Colonic mucosa (tissue), 4 donors: ENCODE measurements at regions not wholly inside any gene's neighbourhood (a gene's known extent, or its start where the extent isn't known, plus 50 kb on each side); places are given as distances from the start of the nearest gene placed in this dataset.

Experiments used
- DNase-seq: peaks from one replicate; pipeline ENCODE4 v3.0.0-alpha.2; 2020
- H3K27ac ChIP-seq: fragments of 200-600 bp; one replicate; pipeline ENCODE4 v1.8.0; 2021
- H3K27me3 ChIP-seq: fragments of 200-600 bp; one replicate; pipeline ENCODE4 v1.8.0; 2021
- H3K36me3 ChIP-seq: fragments of 200-600 bp; one replicate; pipeline ENCODE4 v1.8.0; 2021
- H3K4me1 ChIP-seq: fragments of 200-600 bp; one replicate; pipeline ENCODE4 v1.8.0; 2021; ENCODE audit warnings: mild to moderate bottlenecking
- H3K4me3 ChIP-seq: fragments of 200-600 bp; one replicate; pipeline ENCODE4 v1.8.0; 2021
- H3K9ac ChIP-seq, 2 donors: one replicate each; pipeline ENCODE4 v1.7.0; 2013; ENCODE audit warnings: control low read depth in 2 of 2, low read depth in 2 of 2, low read length in 2 of 2
- H3K9me3 ChIP-seq: fragments of 200-600 bp; one replicate; pipeline ENCODE4 v1.8.0; 2021
- intact Hi-C: fragments of 100-400 bp; cut with DNase I; formaldehyde crosslinking; loops from one replicate; pipeline ENCODE4 v1.14.1; 2022
- TF ChIP-seq, protein P1 (sequence below): fragments of 200-600 bp; IDR thresholded peaks from one replicate; pipeline ENCODE4 v1.8.0; 2022; ENCODE audit warnings: antibody characterized with exemption, mild to moderate bottlenecking
- donor health status: healthy.
- donor health status: DM: no; HTN: no; CAD: no.
- donor health status: DM: no; HTN: no; CAD: no.

DNA sequence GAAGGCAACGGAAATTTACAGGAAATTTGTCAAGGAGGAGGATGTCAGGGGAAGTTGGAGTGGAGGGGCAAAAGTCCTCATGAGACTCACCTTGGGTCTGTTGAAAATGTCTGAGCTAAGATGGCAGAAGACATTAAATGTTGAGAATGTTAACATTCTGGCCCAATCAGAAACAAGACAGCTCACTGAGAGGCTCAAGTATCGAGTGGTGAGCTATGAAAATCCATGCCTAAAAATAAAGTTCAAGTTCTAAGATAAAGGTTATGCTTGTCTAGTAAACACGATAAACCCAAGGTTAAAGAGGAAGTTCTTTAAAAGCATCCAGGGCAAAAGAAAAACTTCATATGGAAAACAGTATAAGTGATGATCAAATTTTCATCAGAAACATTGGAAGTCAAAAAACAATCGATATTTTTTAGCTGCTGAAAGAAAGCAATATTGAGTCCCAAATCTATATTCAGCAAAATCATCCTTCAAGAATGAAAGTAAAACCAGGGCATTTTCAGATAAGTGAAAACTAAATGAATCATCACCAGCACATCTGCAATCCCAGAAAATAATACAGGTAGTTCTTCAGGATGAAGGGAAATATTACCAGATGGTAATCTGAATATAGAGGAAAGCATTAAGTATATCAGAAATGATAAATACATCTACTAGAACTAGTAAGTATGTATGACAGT lies 462.4 kb downstream of the TLL1 start:
- Histone ChIP-seq H3K36me3 (no peaks in the 10 kb centered on the region), H3K9ac (no peak overlapping the region), H3K9me3 (no peaks in the 10 kb centered on the region), H3K4me3 (no peak overlapping the region), H3K27me3 (no peaks in the 10 kb centered on the region), H3K27ac (no peak overlapping the region), H3K4me1 (no peaks in the 10 kb centered on the region)
- TF ChIP-seq, protein P1, sequence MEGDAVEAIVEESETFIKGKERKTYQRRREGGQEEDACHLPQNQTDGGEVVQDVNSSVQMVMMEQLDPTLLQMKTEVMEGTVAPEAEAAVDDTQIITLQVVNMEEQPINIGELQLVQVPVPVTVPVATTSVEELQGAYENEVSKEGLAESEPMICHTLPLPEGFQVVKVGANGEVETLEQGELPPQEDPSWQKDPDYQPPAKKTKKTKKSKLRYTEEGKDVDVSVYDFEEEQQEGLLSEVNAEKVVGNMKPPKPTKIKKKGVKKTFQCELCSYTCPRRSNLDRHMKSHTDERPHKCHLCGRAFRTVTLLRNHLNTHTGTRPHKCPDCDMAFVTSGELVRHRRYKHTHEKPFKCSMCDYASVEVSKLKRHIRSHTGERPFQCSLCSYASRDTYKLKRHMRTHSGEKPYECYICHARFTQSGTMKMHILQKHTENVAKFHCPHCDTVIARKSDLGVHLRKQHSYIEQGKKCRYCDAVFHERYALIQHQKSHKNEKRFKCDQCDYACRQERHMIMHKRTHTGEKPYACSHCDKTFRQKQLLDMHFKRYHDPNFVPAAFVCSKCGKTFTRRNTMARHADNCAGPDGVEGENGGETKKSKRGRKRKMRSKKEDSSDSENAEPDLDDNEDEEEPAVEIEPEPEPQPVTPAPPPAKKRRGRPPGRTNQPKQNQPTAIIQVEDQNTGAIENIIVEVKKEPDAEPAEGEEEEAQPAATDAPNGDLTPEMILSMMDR, result no peak
- DNase-seq, result no peak
- intact Hi-C loops, result no loop called here

DNA sequence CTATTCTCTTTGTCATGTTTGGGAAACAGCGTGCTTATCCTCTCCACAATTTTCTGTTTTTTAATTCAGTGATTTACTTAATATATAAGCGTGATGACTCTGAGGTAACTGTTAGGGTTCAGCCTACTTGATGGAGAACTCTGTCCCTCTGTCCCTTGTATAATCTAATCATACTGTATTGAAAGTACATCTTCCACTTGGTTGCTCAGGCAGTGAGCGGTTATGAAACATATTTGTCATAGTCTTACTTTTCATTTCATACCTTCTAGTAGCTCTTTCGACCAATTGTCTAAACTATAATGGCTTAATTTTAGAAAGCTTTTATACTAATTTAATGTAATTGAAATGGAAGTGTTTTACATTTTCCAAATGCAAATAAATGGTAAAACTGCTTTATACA lies 469.0 kb downstream of the TLL1 start:
- Histone ChIP-seq H3K9me3 (no peaks in the 10 kb centered on the region), H3K4me1 (no peaks in the 10 kb centered on the region), H3K36me3 (no peaks in the 10 kb centered on the region), H3K27me3 (no peaks in the 10 kb centered on the region), H3K9ac (no peak overlapping the region), H3K27ac (no peak overlapping the region), H3K4me3 (no peak overlapping the region)
- TF ChIP-seq, protein P1, result no peak
- DNase-seq, result no peak
- intact Hi-C loops, result no loop called here

DNA sequence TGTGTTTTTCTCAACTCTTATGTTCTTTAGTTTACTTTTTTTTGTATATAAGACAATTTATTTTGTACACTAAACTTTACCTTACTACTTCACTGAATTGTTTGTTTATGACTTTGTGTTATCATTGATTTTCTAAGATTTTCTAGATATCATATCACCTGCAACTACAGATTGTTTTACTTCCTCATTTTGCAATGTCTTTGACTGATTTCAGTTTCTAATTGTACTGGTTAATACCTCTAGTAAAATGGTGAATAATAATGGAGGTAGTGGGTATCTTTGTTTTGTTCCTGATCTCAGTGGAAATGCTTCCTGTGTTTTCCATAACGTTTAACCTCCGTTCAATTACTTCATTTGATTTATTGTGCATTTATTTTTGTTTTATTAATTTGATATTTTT lies 490.2 kb downstream of the TLL1 start:
- no peaks in the 10 kb centered on the region for H3K36me3 ChIP-seq
- H3K27me3 ChIP-seq, result no peaks in the 10 kb centered on the region
- H3K4me1 ChIP-seq, result no peaks in the 10 kb centered on the region
- intact Hi-C loops, result no loop called here
- no peak overlapping the region for H3K9ac ChIP-seq
- H3K9me3 ChIP-seq, result no peaks in the 10 kb centered on the region
- H3K4me3 ChIP-seq, result no peak overlapping the region
- H3K27ac ChIP-seq, result no peak overlapping the region
- TF ChIP-seq, protein P1, result no peak
- no peak for DNase-seq

DNA sequence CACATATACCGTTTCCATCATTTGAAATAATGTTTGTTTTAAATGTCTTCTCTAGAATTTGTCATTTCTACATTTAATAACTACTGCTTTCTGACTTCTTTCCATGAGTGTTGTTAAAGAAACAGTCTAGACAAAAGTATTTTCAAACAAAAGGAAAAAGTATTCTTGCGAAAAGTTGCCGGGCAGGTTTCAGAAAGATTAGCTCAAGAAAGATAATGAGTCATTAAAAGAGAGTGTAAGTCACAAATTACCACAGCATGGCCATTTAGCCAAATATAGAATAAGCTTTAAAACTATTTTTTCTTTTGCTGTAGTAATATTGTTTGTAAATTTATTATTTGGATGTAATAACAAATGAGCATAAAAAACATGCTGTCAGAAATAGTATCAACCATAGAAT lies 493.0 kb downstream of the TLL1 start:
- no peak overlapping the region for H3K9ac ChIP-seq
- no peaks in the 10 kb centered on the region for H3K36me3 ChIP-seq
- intact Hi-C loops, result no loop called here
- no peak for DNase-seq
- no peak overlapping the region for H3K4me3 ChIP-seq
- H3K27me3 ChIP-seq, result no peaks in the 10 kb centered on the region
- H3K4me1 ChIP-seq, result no peaks in the 10 kb centered on the region
- TF ChIP-seq, protein P1, result no peak
- no peak overlapping the region for H3K27ac ChIP-seq
- no peaks in the 10 kb centered on the region for H3K9me3 ChIP-seq

DNA sequence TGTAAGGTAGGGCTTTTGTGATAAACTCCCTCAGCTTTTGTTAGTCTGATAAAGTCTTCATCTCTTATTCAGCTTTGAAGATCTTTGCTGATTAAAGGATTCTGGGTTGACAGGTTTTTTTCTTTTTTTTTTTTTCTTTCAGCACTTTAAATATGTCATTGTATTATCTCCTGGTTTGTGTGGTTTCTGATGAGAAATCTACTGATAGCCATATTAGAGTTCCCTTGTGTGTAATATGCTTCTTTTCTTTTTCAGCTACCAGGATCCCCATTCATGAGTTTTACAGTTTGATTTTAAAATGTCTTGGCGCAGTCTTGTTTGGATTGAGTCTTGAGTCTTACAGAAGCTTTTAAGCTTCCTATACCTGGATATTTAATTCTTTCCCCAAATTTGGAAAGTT lies 504.5 kb downstream of the TLL1 start:
- no peaks in the 10 kb centered on the region for H3K4me1 ChIP-seq
- H3K4me3 ChIP-seq, result no peak overlapping the region
- H3K9ac ChIP-seq, result no peak overlapping the region
- H3K9me3 ChIP-seq, result no peaks in the 10 kb centered on the region
- H3K27ac ChIP-seq, result no peak overlapping the region
- no peaks in the 10 kb centered on the region for H3K36me3 ChIP-seq
- TF ChIP-seq, protein P1, result no peak
- no peaks in the 10 kb centered on the region for H3K27me3 ChIP-seq
- no peak for DNase-seq
- intact Hi-C loops, result no loop called here
